ENCODE measurements at regions not wholly inside any gene's neighbourhood (a gene's known extent, or its start where the extent isn't known, plus 50 kb on each side); places are given as distances from the start of the nearest gene placed in this dataset.

GRCh38 chr6:114403858-114404257, 61.0 kb upstream of the HS3ST5 start:
- no peak overlapping the region for H3K4me3 ChIP-seq (ENCODE audit: low read length)
- no peaks in the 10 kb centered on the region for H3K9me3 ChIP-seq (replicated peaks; ENCODE audit: insufficient read depth, low read length)
- H3K4me2 ChIP-seq (ENCODE audit: low read depth, low read length): no peak overlapping the region
- H3K27ac ChIP-seq (ENCODE audit: low read length): no peak overlapping the region
- no peak overlapping the region for H2AFZ ChIP-seq (ENCODE audit: low read length)
- no peaks in the 10 kb centered on the region for H3K36me3 ChIP-seq (replicated peaks; ENCODE audit: insufficient read depth, low read length)
- no peaks in the 10 kb centered on the region for H4K20me1 ChIP-seq (ENCODE audit: insufficient read depth, low read length)
- no peaks in the 10 kb centered on the region for H3K27me3 ChIP-seq (replicated peaks; ENCODE audit: insufficient read depth, low read length)
- H3K9me2 ChIP-seq (replicated peaks; ENCODE audit: insufficient read depth, low read length): no peaks in the 10 kb centered on the region
- H3K9ac ChIP-seq (ENCODE audit: low read length): no peak overlapping the region
- H3K79me2 ChIP-seq (ENCODE audit: low read length): no peaks in the 10 kb centered on the region
- H3F3A ChIP-seq (ENCODE audit: insufficient read depth, low read length): no peaks in the 10 kb centered on the region
- H3K4me1 ChIP-seq (ENCODE audit: low read length): no peaks in the 10 kb centered on the region
- DNase-seq: no peak
- TF ChIP-seq CTCF (IDR thresholded peaks at IDR 0.05; ENCODE audit: low read length) (no peak), EZH2 (optimal IDR thresholded peaks at IDR 0.05; ENCODE audit: low read depth, low read length) (no peak), EZH2phosphoT487 (IDR thresholded peaks at IDR 0.05; ENCODE audit: low read length) (no peak)

- Histone ChIP-seq H3K9ac (ENCODE audit: low read length) (no peak overlapping the region), H3K4me2 (ENCODE audit: low read depth, low read length) (no peak overlapping the region), H4K20me1 (ENCODE audit: insufficient read depth, low read length) (no peaks in the 10 kb centered on the region), H3K9me2 (replicated peaks; ENCODE audit: insufficient read depth, low read length) (no peaks in the 10 kb centered on the region), H3F3A (ENCODE audit: insufficient read depth, low read length) (no peaks in the 10 kb centered on the region), H3K79me2 (ENCODE audit: low read length) (no peaks in the 10 kb centered on the region), H3K27ac (ENCODE audit: low read length) (no peak overlapping the region), H2AFZ (ENCODE audit: low read length) (no peak overlapping the region), H3K4me1 (ENCODE audit: low read length) (no peaks in the 10 kb centered on the region), H3K27me3 (replicated peaks; ENCODE audit: insufficient read depth, low read length) (no peaks in the 10 kb centered on the region), H3K4me3 (ENCODE audit: low read length) (no peak overlapping the region), H3K9me3 (replicated peaks; ENCODE audit: insufficient read depth, low read length) (no peaks in the 10 kb centered on the region), H3K36me3 (replicated peaks; ENCODE audit: insufficient read depth, low read length) (no peaks in the 10 kb centered on the region)
- DNase-seq: no peak
- TF ChIP-seq EZH2phosphoT487 (IDR thresholded peaks at IDR 0.05; ENCODE audit: low read length) (no peak), EZH2 (optimal IDR thresholded peaks at IDR 0.05; ENCODE audit: low read depth, low read length) (no peak), CTCF (IDR thresholded peaks at IDR 0.05; ENCODE audit: low read length) (no peak)
Observed at GRCh38 chr6:114398481-114398880, 55.7 kb upstream of the HS3ST5 start.
